Muscle of leg (tissue), 3 donors: ENCODE measurements at regions not wholly inside any gene's neighbourhood (a gene's known extent, or its start where the extent isn't known, plus 50 kb on each side); places are given as distances from the start of the nearest gene placed in this dataset.

Source experiments
- DNase-seq: peaks from one replicate; pipeline ENCODE4 v3.0.0; 2013
- H3K27ac ChIP-seq: one replicate; pipeline ENCODE4 v1.5.1; 2013; ENCODE audit warnings: mild to moderate bottlenecking, low read length, control low read depth
- H3K27me3 ChIP-seq: one replicate; pipeline ENCODE4 v1.6.1; 2013; ENCODE audit warnings: low read length; ENCODE audit not compliant: control insufficient read depth, insufficient read depth
- H3K36me3 ChIP-seq: one replicate; pipeline ENCODE4 v1.6.1; 2013; ENCODE audit warnings: low read length; ENCODE audit not compliant: control insufficient read depth, insufficient read depth
- H3K4me1 ChIP-seq: one replicate; pipeline ENCODE4 v1.6.1; 2013; ENCODE audit warnings: low read length; ENCODE audit not compliant: control insufficient read depth, insufficient read depth
- H3K4me3 ChIP-seq: one replicate; pipeline ENCODE4 v1.5.1; 2013; ENCODE audit warnings: low read length, control low read depth
- H3K9me3 ChIP-seq: replicated peaks from 2 replicates; pipeline ENCODE4 v1.6.1; 2013; ENCODE audit warnings: low read depth, low read length; ENCODE audit not compliant: control insufficient read depth
- WGBS: methylation state at CpG from one replicate; pipeline ENCODE4 v1.1.5; 2013; ENCODE audit warnings: missing lambda C conversion rate; ENCODE audit not compliant: insufficient coverage; 5-methylcytosine and 5-hydroxymethylcytosine counted together

GRCh38 chr2:10520154-10520553 lies 72.0 kb upstream of the ODC1 start:
- 82% methylated on average over 9 of the region's 9 CpGs for WGBS
- no peak for DNase-seq
- peaks cover 5% of the 10 kb centered on the region for H3K4me1 ChIP-seq
- no peaks in the 10 kb centered on the region for H3K27me3 ChIP-seq
- H3K36me3 ChIP-seq, result no peaks in the 10 kb centered on the region
- H3K9me3 ChIP-seq, result peaks cover 14% of the 10 kb centered on the region
- H3K27ac ChIP-seq, result no peak overlapping the region
- no peak overlapping the region for H3K4me3 ChIP-seq

- Histone ChIP-seq H3K27ac (no peak overlapping the region), H3K27me3 (no peaks in the 10 kb centered on the region), H3K9me3 (peaks cover 19% of the 10 kb centered on the region), H3K4me3 (no peak overlapping the region), H3K4me1 (peaks cover 5% of the 10 kb centered on the region), H3K36me3 (no peaks in the 10 kb centered on the region)
- 67% methylated on average over 9 of the region's 9 CpGs for WGBS
- no peak for DNase-seq
Observed at GRCh38 chr2:10519394-10519740, 71.2 kb upstream of the ODC1 start.

- H3K27ac ChIP-seq, result no peak overlapping the region
- no peak overlapping the region for H3K4me3 ChIP-seq
- no peaks in the 10 kb centered on the region for H3K36me3 ChIP-seq
- no peak for DNase-seq
- WGBS, result 88% methylated on average over 14 of the region's 20 CpGs
- H3K27me3 ChIP-seq, result no peaks in the 10 kb centered on the region
- peaks cover 20% of the 10 kb centered on the region for H3K9me3 ChIP-seq
- peaks cover 5% of the 10 kb centered on the region for H3K4me1 ChIP-seq
Observed at GRCh38 chr2:10518470-10519393, 70.6 kb upstream of the ODC1 start.

DNA sequence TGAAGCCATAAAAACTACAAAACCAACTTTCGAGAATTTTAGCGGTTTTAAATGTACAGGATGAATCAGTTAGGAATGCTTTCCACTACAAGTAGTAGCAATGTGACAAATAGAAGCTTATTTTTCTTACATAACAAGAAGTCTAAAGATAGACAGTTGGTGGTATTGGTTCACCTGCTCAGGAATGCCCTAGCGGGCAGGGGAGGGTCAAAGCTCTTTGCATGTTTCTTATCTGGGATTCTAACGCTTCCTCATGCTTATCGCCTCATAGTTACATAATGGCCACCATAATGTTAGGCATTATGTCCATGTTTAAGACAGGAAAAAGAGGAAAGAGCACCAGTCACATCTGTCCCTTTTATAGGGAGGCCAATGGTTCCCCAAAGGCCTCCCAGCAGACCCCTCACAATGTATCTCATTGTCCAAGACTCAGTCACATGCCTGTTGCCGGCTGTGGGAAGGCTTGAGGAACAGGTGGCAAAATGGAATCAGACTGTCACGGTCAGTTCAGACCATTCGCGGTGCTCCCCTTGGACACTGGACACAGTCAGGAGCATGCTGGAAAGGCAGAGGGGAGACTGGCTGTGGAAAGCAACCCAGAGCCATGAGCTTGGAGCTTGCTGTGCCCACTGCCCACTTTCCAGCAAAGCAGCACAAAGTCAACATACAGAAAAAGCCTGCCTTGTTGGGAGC lies 69.4 kb upstream of the ODC1 start:
- DNase-seq, result peak; percentile 40
- Histone ChIP-seq H3K27me3 (no peaks in the 10 kb centered on the region), H3K4me3 (no peak overlapping the region), H3K27ac (peak overlapping the region; percentile 1), H3K4me1 (peaks cover 5% of the 10 kb centered on the region), H3K9me3 (peaks cover 20% of the 10 kb centered on the region), H3K36me3 (no peaks in the 10 kb centered on the region)
- WGBS, result 80% methylated on average over 3 of the region's 9 CpGs

DNA sequence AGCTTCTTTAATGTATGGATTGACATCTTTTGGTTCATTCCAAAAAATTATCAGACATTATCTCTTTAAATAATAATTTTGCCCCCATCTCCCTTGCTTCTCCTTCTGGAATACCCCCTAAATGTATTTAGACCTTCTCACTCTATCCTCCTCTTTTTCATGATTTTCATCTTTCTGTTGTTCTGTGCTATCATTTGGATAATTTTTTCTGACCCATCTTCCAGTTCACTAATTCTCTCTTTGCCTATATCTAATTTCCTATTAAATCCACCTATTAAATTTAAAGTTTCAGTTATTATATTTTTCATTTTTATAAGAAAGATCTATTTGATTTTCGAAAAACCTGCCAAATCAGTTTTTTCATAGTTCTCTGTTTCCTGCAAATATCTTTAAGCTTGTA lies 67.8 kb upstream of the ODC1 start:
- H3K4me3 ChIP-seq, result no peak overlapping the region
- H3K27ac ChIP-seq, result no peak overlapping the region
- no CpG with 5 or more reads among the region's 1 CpG for WGBS
- peaks cover 5% of the 10 kb centered on the region for H3K4me1 ChIP-seq
- H3K36me3 ChIP-seq, result no peaks in the 10 kb centered on the region
- no peak for DNase-seq
- H3K27me3 ChIP-seq, result no peaks in the 10 kb centered on the region
- peaks cover 20% of the 10 kb centered on the region for H3K9me3 ChIP-seq

DNA sequence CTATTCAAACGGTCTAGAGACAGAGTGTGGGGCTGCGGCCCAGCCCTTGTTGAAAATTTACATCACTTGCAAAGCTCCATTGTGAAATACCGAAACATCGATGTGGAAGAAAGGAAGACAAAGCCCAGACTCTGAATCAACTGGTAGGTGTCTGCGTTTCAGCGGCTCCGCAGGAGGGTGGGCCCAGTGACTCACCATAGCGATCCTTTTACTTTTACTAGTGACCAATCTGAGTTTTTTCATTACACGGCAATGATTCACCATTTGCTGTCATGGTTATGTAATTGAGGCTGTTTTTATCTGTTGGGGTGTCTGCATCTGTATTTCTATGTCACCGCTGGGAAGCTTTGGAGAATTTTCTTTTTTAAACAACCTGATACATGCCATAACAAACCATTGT lies 66.6 kb upstream of the ODC1 start:
- H3K4me3 ChIP-seq, result no peak overlapping the region
- H3K9me3 ChIP-seq, result peaks cover 20% of the 10 kb centered on the region
- H3K36me3 ChIP-seq, result no peaks in the 10 kb centered on the region
- no peaks in the 10 kb centered on the region for H3K27me3 ChIP-seq
- 90% methylated on average over 4 of the region's 10 CpGs for WGBS
- H3K27ac ChIP-seq, result no peak overlapping the region
- H3K4me1 ChIP-seq, result peaks cover 5% of the 10 kb centered on the region
- DNase-seq, result no peak

- peaks cover 20% of the 10 kb centered on the region for H3K9me3 ChIP-seq
- WGBS, result 96% methylated on average over 3 of the region's 4 CpGs
- no peaks in the 10 kb centered on the region for H3K36me3 ChIP-seq
- no peaks in the 10 kb centered on the region for H3K27me3 ChIP-seq
- peaks cover 5% of the 10 kb centered on the region for H3K4me1 ChIP-seq
- no peak for DNase-seq
- H3K27ac ChIP-seq, result no peak overlapping the region
- H3K4me3 ChIP-seq, result no peak overlapping the region
Observed at GRCh38 chr2:10514273-10514672, 66.1 kb upstream of the ODC1 start.

GRCh38 chr2:10513201-10513600 lies 65.1 kb upstream of the ODC1 start:
- H3K36me3 ChIP-seq, result no peaks in the 10 kb centered on the region
- DNase-seq, result no peak
- no peaks in the 10 kb centered on the region for H3K27me3 ChIP-seq
- no peak overlapping the region for H3K27ac ChIP-seq
- 92% methylated on average over 2 of the region's 3 CpGs for WGBS
- H3K4me1 ChIP-seq, result peaks cover 5% of the 10 kb centered on the region
- no peak overlapping the region for H3K4me3 ChIP-seq
- peaks cover 20% of the 10 kb centered on the region for H3K9me3 ChIP-seq

DNA sequence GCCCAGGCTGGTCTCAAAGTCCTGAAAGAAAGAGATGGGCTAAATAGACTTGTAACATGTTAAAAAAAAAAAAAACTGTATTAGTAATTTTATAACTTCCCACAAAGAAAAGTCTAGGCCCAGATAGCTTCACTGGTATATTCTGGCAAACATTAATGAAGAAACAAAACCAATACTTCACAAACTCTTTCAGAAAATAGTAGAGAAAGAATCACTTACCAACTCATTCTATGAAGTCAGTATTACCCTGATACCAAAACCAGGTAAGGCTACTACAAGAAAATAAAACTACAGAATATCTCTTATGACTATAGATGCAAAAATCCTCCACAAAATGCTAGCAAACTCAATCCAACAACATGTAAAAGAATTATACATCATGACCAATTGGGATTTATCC lies 59.9 kb upstream of the ODC1 start:
- H3K4me3 ChIP-seq, result no peak overlapping the region
- no peaks in the 10 kb centered on the region for H3K9me3 ChIP-seq
- H3K36me3 ChIP-seq, result no peaks in the 10 kb centered on the region
- H3K4me1 ChIP-seq, result peaks cover 9% of the 10 kb centered on the region
- no peaks in the 10 kb centered on the region for H3K27me3 ChIP-seq
- DNase-seq, result no peak
- H3K27ac ChIP-seq, result no peak overlapping the region

DNA sequence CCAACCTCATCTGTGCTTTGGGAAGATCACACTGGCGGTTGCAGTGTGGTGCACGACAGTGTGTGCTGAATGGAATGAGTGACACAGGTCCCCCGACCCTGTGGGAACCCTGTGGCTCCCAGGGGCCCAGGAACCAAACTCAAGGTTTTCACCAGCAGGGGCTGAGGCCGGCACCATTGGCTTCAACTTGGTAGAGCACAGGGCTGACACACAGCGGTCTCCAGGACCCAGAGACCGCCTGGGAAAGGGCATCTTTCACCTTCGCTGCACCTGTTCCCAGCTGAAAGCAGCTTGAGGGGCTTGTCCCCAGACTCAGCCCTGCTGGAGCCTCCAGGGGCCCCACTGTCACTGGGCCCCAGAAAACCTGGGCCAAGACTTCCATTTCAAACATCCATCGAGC lies 59.0 kb upstream of the ODC1 start:
- no peaks in the 10 kb centered on the region for H3K9me3 ChIP-seq
- no peaks in the 10 kb centered on the region for H3K36me3 ChIP-seq
- no peak for DNase-seq
- WGBS, result 68% methylated on average over 7 of the region's 8 CpGs
- no peaks in the 10 kb centered on the region for H3K27me3 ChIP-seq
- peaks cover 9% of the 10 kb centered on the region for H3K4me1 ChIP-seq
- no peak overlapping the region for H3K27ac ChIP-seq
- no peak overlapping the region for H3K4me3 ChIP-seq
